ENCODE measurements at regions not wholly inside any gene's neighbourhood (a gene's known extent, or its start where the extent isn't known, plus 50 kb on each side); places are given as distances from the start of the nearest gene placed in this dataset.
"Not testable (repeated sequence)": the region's sequence is repeated elsewhere in the genome, so short reads cannot be mapped to it uniquely, and the experiment has no call there.

GRCh38 chr1:182261655-182262054, 129.9 kb downstream of the GLUL start:
- in situ Hi-C loops (cut with MboI; ENCODE audit: low sequenced_read_pairs): no loop called here

- in situ Hi-C loops (cut with MboI; ENCODE audit: low sequenced_read_pairs): no loop called here
Observed at GRCh38 chr1:182260516-182260915, 131.1 kb downstream of the GLUL start.

DNA sequence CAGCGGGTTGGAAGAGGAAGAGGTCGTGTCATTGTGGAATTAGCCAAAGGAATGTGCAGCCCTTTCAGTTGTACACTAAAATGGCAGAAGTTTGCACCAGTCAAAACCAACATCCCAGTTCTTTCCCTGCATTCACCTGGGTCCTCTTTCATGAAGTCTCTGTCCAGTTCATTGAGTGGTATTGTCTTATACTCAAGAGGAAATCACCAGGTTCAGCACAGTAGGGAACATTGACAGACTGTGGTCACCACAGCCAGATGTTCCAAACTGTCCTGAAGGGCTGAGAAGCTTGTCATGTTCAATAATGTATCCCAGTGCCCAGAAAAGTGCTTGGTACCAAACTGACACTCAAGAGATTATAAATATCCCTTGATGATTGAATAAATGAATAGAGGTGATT, 131.6 kb downstream of the GLUL start:
- in situ Hi-C loops (cut with MboI; ENCODE audit: low sequenced_read_pairs): no loop called here

DNA sequence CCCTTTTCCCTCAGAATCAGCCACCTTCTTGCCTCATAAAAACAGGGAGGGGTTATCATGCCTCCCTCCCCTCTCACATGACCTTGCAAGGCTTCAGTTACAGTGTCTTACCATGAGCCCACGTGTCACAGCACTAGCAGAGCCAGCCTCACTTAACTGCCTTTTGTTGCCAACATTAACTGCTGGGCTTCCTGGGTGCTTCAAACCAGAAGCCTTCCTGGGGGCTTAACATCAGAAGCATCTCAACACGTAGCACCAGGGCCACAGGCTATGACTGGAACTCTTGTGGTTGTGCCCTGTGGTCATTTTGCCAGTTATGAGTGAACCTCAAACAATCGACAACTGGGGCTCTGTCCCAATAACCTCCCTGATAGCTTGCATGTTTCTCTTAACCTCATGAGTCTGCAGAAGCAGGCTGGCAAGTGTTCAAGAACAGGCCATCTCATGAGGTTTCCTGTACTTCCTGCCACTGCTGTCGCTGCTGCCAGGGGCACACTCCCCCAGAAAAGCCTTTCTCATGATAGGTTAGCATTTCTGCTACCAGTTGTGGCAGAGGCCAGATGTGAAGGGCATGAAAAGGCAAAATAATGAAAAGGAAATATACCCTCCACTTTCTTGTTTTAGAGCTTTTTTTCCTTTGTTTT, 132.2 kb downstream of the GLUL start:
- in situ Hi-C loops (cut with MboI; ENCODE audit: low sequenced_read_pairs): no loop called here

GRCh38 chr1:182257369-182258063, 134.1 kb downstream of the GLUL start:
- in situ Hi-C loops (cut with MboI; ENCODE audit: low sequenced_read_pairs): no loop called here

GRCh38 chr1:182256931-182257330, 134.7 kb downstream of the GLUL start:
- in situ Hi-C loops (cut with MboI; ENCODE audit: low sequenced_read_pairs): no loop called here

- in situ Hi-C loops (cut with MboI; ENCODE audit: low sequenced_read_pairs): no loop called here
Observed at GRCh38 chr1:182255494-182255893, 136.1 kb downstream of the GLUL start.

DNA sequence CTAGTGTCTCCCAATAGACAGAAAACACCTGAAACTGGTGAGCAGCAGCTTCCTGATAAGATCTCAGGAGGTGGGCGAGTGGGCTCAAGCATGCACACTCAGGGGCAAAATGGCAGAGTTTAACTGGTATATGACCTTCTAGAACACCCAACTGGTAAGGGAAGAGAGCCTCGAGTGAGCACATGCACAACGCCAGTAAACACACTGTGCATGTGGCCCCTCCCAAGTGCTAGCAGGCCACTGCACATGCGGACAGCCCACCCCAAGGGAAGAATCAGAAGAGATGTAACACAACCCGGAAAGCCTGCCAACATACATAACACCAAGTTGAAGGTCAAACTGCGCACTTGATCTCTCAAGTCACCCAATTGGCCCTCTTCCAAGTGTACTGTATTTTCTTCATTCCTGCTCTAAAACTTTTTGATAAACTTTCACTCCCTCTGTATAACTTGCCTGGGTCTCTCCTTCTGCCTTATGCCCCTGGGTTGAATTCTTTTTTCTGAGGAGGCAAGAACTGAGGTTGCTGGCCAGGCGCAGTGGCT, 138.2 kb downstream of the GLUL start:
- in situ Hi-C loops (cut with MboI; ENCODE audit: low sequenced_read_pairs): no loop called here

DNA sequence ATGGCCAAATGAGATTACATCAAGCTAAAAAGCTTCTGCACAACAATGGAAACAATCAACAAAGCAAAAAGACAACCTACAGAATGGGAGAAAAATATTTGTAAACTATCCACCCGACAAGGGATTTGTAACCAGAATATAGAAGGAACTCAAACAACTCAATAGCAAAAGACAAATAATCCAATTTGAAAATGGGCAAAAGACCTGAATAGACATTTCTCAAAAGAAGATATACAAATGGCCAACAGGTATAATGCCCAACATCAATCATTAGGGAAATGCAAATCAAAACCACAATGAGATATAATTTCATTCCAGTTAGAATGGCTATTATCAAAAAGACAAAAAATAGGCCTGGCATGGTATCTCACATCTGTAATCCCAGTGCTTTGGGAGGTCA, 140.0 kb downstream of the GLUL start:
- in situ Hi-C loops (cut with MboI; ENCODE audit: low sequenced_read_pairs): no loop called here

DNA sequence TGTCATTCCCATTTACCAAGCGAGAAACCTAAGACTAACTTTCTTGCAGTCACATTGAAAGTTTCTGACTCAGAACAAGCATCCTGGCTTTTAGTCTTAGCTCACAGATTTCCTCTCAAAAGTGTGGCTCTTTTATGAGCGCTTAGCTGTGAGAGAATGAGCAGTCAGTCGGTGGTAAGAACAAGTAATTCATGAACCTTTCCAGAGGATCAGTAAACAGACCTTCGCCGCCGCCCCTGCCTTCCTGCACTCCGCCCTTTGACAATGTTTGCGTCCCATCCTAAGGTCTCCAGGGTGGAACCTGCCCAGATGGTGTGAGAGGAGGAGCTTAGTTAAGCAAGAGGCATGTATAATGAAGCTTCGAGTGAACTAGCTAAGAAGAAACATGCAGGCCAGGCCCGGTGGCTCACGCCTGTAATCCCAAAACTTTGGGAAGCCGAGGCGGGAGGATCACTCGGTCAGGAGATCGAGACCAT, 142.4 kb downstream of the GLUL start:
- in situ Hi-C loops (cut with MboI; ENCODE audit: low sequenced_read_pairs): no loop called here

DNA sequence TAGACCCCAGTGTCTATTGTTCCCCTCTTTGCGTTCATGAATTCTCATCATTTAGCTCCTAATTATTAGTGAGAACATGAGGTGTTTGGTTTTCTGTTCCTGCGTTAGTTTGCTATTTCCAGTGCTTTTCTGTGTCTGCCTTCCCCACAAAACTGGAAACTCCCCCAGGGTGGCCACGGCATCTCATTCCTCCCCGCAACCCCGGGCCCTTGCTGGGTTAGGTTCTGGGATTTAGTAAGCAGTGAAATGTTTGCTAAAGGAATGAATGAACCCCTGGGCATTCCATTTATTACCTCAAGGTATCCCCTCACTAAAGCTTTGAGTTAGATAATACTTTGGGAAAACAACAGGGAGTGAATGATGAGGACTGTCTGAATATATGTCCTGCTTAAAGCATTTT, 142.9 kb downstream of the GLUL start:
- in situ Hi-C loops (cut with MboI; ENCODE audit: low sequenced_read_pairs): no loop called here

DNA sequence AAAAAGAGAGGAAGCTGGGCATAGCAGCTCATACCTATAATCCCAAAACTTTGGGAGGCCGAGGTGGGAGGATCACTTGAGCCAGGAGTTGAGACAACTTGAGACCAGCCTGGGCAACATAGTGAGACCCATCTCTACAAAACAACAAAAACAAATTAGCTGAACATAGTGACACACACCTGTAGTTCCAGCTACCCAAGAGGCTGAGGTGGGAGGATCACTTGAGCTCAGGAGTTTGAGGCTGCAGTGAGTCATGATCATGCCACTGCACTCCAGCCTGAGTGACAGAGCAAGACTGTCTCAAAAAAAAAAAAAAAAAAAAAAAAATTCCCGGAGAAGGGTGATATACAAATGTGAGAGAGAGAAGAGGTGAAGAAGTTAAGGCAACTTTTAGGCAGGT, 143.8 kb downstream of the GLUL start:
- in situ Hi-C loops (cut with MboI; ENCODE audit: low sequenced_read_pairs): not testable (repeated sequence)

- in situ Hi-C loops (cut with MboI; ENCODE audit: low sequenced_read_pairs): no loop called here
Observed at GRCh38 chr1:182246783-182247182, 144.8 kb downstream of the GLUL start.

GRCh38 chr1:182245040-182245439, 146.6 kb downstream of the GLUL start:
- in situ Hi-C loops (cut with MboI; ENCODE audit: low sequenced_read_pairs): no loop called here

- in situ Hi-C loops (cut with MboI; ENCODE audit: low sequenced_read_pairs): no loop called here
Observed at GRCh38 chr1:182244451-182244850, 147.1 kb downstream of the GLUL start.

GRCh38 chr1:182242641-182243040, 148.9 kb downstream of the GLUL start:
- in situ Hi-C loops (cut with MboI; ENCODE audit: low sequenced_read_pairs): no loop called here

GRCh38 chr1:182240085-182240484, 151.5 kb downstream of the GLUL start:
- in situ Hi-C loops (cut with MboI; ENCODE audit: low sequenced_read_pairs): no loop called here

DNA sequence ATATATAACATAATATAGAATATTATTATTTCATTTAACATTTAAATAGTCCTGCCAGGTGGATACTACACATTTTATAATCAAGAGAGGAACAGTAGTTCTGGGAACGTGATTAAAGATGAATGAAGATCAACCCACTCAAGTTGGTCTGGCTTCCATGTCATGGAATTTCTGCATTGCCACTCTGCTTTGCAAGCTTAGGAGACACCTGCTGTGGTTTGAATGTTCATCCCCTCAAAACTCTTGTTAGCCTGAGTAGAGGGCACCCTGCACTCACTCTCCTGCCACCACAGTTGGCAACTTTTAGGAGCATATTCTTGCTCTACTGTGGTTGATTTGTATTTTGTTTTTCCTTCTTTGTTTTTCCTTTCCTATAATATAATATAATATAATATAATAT, 153.2 kb downstream of the GLUL start:
- in situ Hi-C loops (cut with MboI; ENCODE audit: low sequenced_read_pairs): no loop called here

DNA sequence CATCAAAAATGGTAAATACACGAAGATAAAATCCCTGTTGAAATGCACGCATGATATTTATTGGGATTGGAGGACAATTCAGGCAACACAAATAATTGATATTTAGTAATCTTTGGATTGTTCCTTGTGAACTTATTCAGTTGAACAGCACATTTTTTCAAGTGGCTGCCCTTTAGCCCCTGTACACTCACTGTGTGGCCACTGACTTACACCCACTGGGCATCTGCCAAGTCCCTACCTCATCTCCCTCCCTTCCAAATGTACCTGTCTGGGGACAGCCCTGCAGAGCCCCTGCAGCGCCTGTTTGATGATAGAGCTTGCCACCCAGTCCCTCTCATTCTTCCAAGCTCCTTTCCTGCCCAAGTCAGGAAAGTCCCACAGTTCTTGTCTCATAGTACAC, 154.3 kb downstream of the GLUL start:
- in situ Hi-C loops (cut with MboI; ENCODE audit: low sequenced_read_pairs): no loop called here

DNA sequence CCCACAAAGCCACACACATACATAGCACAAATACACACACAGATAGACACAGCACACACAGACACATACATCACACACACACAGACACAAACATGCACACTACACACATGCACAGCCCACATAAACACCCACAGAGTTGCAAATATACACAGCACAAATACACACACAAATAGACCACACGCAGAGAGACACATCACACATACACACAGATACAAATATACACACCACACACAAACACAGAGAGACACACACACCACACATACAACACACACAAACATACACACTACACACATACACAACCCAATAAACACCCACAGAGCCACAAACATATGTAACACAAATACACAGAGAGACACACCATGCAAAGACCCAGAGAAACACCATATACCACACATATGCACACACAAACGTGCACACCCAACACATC, 154.9 kb downstream of the GLUL start:
- in situ Hi-C loops (cut with MboI; ENCODE audit: low sequenced_read_pairs): no loop called here

DNA sequence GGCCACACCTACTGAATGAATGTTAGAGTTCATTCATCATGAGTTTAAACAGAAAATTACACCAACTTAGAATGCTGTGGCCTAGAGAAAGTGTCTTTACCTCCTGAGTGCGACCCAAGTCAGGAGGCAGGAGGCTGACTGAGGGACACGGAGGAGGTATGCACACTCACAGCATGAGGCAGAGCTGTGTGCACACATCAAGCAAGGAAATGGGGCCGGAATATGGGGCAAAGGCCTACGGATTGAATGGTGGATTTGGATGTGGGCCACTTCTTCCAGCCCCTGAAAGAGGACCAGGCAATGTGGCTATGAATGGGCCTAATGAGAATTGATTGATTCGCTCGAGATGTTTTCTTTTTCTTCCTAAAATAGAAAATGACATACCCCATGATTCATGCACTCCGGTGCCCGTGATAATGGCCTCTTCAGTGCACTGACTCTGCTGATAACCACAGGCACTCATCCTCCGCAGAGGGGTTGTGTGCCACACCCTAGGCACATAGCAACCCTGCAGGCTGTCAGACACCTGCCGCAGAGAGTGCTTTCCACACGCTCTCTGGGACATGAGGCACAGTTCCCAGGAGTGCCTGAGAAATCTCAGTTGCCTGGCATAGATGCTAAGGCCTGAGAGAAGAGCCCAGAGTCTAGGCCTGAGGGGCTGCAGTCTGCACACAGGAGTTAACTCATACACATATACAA, 155.5 kb downstream of the GLUL start:
- in situ Hi-C loops (cut with MboI; ENCODE audit: low sequenced_read_pairs): no loop called here

DNA sequence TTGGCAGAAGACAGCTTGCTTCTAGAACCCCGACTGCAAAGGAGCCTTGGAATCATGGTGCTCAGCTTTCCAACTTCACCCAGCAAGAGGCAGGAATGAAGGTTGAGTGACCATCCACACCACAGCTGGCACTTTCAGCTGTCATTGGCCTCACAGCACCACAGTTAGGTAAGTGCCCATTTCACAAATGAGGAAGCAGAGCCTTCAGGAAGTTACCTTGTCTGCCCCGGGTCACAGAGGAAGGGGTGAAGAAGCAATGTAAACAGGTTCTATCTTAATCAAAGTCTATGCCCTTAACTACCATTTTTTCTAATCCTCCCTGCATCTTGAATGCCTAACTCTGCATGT, 156.0 kb downstream of the GLUL start:
- in situ Hi-C loops (cut with MboI; ENCODE audit: low sequenced_read_pairs): no loop called here
